Fibroblast of pulmonary artery (primary cell): ENCODE measurements at regions not wholly inside any gene's neighbourhood (a gene's known extent, or its start where the extent isn't known, plus 50 kb on each side); places are given as distances from the start of the nearest gene placed in this dataset.

Source experiments
- DNase-seq: peaks from one replicate; pipeline ENCODE4 v3.0.0-alpha.2; 2010; ENCODE audit warnings: low read depth
- H3K4me3 ChIP-seq: replicated peaks from 2 replicates; pipeline ENCODE4 v1.5.1; 2011; ENCODE audit warnings: low read depth, mild to moderate bottlenecking, control low read depth, low read length, moderate library complexity
- TF ChIP-seq, protein P1 (sequence below): IDR thresholded peaks from 2 replicates; pipeline ENCODE4 v1.5.1; 2011; ENCODE audit warnings: mild to moderate bottlenecking, control low read depth, low read length, inconsistent platforms; ENCODE audit errors: missing control alignments

DNA sequence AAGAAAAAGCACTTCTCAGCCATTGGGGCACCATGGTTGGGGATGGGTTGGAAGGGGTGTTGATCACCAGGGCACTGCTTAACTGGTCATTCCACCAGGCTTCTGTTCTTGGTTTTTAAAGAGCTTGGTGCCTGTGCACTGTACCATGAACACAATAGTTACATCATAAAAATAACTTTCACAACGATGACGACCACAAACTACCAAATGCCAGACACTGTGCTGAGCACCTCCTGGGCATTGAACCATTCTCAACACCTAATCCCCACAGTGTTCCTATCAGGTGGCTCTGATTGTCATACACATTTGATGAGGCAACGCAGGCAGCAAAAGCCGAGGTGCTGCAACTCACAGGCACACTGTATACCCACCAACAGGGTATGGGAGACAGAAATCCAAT is 208.0 kb downstream of the FOXL1 start:
- H3K4me3 ChIP-seq, result no peak overlapping the region
- DNase-seq, result no peak
- TF ChIP-seq, protein P1, sequence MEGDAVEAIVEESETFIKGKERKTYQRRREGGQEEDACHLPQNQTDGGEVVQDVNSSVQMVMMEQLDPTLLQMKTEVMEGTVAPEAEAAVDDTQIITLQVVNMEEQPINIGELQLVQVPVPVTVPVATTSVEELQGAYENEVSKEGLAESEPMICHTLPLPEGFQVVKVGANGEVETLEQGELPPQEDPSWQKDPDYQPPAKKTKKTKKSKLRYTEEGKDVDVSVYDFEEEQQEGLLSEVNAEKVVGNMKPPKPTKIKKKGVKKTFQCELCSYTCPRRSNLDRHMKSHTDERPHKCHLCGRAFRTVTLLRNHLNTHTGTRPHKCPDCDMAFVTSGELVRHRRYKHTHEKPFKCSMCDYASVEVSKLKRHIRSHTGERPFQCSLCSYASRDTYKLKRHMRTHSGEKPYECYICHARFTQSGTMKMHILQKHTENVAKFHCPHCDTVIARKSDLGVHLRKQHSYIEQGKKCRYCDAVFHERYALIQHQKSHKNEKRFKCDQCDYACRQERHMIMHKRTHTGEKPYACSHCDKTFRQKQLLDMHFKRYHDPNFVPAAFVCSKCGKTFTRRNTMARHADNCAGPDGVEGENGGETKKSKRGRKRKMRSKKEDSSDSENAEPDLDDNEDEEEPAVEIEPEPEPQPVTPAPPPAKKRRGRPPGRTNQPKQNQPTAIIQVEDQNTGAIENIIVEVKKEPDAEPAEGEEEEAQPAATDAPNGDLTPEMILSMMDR, result no peak

DNA sequence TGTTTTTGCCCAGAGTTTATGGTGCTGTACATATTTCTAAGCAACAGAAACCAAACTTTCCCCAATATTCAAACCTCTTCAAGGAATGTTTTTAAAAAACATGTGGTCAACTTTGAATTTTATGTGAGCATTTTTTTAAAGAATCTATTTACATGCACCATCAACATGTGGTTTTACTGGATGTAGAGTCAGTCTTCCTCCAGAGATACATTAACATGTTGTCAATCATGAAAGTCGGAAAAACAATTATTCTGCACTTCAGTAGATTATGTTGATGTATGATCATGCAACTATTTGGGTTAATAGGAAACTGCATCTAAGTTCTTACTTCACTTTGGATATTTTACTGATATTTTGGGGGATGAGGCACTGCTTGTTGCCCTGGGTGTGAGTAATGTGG is 208.6 kb downstream of the FOXL1 start:
- H3K4me3 ChIP-seq, result no peak overlapping the region
- TF ChIP-seq, protein P1, result no peak
- no peak for DNase-seq

DNA sequence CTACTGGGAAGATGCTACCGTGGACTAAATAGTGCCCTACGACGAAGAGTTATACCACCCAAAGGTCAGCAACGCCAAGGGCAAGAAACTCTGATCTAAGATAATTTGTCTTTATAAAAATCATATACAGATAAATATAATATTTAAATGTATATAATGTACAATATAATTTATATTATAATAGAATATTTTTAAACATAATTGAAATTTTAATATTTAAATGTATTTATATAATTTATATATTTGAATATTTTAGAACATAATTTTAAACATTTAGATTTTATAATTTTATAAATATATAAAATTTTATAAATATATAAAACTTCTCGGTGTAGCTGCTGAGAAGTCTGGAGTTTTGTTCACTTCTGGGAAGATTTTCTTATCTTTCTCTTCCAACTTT is 209.2 kb downstream of the FOXL1 start:
- TF ChIP-seq, protein P1, result no peak
- H3K4me3 ChIP-seq, result no peak overlapping the region
- no peak for DNase-seq

DNA sequence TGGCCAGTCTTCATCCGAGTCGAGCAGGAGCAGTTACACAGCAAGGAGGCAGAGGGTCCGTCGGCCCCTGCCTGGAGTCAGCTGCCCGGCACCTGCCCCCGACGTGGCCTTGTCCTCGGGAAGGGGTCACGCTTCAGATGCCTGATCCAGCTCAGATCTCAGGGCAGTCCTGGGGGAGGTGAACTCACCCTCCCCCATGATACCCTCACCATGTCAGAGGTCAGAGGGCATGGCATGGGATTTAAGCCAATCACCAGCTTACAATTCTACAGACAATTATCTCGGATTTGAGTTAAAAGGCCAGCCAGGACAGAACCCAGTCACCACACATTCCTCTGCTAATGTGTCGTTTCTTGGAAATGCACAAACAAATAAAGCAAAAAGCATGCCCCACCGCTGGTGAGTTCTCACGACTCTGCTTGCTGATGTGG is 211.3 kb downstream of the FOXL1 start:
- no peak overlapping the region for H3K4me3 ChIP-seq
- no peak for DNase-seq
- TF ChIP-seq, protein P1, result no peak

DNA sequence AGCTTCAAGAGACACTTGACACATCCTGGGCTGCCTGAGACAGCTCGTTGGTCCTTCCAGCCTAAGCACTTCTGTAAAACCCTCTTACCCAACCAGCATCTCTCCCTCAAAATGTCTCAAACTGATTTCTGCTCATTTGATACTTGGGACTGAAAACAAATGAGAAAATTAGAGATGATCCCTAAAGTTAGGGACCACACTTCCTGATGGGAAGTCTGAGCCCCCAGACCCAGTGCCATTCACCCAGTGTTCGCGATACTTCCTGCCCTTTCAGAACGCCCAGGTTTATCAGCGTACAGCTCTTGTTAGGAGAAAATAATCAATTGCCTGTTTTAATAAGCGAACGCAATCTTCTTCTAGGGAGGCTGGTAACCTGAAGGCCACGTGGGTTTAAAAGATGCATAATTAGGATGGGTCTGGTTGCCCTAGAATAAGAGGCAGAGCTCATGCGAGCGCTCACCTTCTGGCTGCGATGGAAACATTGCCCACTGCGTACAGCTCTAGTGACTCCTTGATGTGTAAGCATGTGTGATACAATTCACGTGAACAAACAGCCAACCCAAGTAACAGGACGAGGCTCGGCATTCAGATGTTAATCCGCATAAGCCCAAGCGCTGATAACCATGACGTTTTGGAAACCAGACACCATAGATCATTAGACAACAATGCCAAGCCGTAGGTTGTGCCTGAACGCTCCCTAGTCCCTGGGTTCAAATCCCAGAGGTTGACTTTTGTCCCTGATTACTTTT is 213.1 kb downstream of the FOXL1 start:
- DNase-seq, result no peak
- TF ChIP-seq, protein P1, result no peak
- H3K4me3 ChIP-seq, result no peak overlapping the region

DNA sequence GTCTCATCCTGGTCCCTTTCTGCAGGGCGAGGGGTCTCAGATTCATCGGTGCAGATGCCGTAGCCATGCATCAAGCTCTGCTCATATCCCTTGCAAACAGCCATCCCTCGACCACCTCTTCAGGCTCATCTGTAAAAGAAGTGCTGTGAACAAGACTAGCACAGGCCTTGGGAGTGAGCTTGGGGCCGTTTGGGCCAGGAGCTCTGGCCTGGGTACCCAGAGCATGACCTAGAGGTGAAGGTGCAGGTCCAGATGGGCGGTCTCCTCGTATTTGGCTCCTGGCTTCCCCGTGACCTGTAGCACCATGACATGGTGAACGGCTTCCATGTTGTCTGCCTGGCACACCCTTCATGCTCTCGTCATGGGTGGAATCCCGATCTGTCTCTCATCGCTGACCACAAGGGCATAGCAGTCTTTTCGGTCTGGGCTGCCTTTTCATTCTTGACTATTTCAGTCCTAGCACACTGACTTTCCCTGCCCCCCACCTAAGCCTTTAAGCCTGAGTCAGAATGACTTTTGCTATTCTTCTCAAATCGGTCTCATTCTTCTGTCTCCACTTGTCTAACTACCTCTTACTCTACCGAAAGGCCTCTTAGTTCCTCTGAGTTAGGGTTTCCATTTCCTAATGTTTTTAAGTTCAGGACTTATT is 216.0 kb downstream of the FOXL1 start:
- DNase-seq, result no peak
- no peak overlapping the region for H3K4me3 ChIP-seq
- TF ChIP-seq, protein P1, result no peak

DNA sequence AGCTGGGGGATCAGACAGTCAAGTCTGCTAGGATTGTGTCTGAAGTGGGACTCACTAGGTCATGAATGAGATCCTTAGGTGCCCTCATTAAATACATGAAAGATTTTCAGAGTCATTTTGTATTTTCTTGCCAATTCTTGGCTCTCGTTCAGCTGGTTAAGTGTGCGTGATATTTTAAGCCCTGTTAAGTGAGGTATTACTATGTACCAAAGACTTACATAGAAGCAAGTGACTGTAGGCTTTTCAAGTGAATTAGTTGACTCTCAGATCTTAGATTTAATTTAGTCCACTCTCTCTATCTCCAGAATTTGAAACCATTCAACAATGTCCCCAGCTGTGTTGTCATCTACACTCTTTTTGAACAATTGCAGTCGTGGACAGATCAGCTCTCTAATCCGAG is 219.4 kb downstream of the FOXL1 start:
- DNase-seq, result no peak
- H3K4me3 ChIP-seq, result no peak overlapping the region
- TF ChIP-seq, protein P1, result no peak
